GM10266 (cell line): ENCODE measurements at regions not wholly inside any gene's neighbourhood (a gene's known extent, or its start where the extent isn't known, plus 50 kb on each side); places are given as distances from the start of the nearest gene placed in this dataset.

ENCODE experiments used
- DNase-seq: peaks from one replicate; pipeline ENCODE4 v3.0.0; 2012; ENCODE audit errors: extremely low spot score
- TF ChIP-seq, protein P1 (sequence below): IDR thresholded peaks from 2 replicates; pipeline ENCODE4 v1.5.1; 2012; ENCODE audit warnings: mild to moderate bottlenecking, low read depth; ENCODE audit not compliant: control insufficient read depth, insufficient read depth; ENCODE audit errors: missing control alignments

DNA sequence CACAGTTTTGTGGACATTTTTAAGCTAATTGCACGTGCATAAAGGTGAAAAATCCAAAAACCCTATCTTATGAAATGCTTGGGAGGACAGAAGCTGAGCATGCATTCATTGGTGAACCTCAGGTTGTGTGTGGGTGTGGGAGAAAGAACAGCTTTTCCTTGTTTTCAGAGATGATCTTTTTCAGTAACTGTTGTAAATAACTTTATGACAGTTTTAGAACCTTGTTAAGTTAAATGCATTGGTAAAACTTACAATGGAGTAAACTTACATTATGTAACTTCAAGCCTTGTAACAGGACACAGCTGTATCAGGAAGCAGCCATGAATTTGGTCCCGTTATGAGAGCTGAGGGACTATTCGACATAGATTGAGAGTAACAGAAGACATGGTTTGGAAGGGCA, 587.4 kb downstream of the GALC start:
- TF ChIP-seq, protein P1, sequence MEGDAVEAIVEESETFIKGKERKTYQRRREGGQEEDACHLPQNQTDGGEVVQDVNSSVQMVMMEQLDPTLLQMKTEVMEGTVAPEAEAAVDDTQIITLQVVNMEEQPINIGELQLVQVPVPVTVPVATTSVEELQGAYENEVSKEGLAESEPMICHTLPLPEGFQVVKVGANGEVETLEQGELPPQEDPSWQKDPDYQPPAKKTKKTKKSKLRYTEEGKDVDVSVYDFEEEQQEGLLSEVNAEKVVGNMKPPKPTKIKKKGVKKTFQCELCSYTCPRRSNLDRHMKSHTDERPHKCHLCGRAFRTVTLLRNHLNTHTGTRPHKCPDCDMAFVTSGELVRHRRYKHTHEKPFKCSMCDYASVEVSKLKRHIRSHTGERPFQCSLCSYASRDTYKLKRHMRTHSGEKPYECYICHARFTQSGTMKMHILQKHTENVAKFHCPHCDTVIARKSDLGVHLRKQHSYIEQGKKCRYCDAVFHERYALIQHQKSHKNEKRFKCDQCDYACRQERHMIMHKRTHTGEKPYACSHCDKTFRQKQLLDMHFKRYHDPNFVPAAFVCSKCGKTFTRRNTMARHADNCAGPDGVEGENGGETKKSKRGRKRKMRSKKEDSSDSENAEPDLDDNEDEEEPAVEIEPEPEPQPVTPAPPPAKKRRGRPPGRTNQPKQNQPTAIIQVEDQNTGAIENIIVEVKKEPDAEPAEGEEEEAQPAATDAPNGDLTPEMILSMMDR, result no peak
- no peak for DNase-seq

DNA sequence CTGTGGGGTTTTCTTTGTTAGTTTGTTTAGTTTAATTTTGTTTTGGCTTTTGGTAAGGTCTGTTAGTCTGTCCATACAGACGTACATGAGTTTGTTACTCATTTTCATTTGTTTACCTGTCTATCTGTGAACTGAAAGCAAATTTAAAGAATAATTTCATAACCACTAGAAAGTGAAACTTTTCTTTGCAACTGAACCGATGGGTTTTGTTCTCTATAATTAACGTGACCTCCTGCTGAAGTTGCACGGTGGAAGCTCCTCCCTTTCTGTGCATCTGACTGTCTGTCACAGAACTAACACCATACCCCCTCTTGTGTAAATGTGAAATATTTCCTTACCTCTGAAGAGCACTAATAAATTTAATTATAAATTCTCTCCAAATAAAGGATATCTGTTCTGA, 595.5 kb downstream of the GALC start:
- TF ChIP-seq, protein P1, result no peak

DNA sequence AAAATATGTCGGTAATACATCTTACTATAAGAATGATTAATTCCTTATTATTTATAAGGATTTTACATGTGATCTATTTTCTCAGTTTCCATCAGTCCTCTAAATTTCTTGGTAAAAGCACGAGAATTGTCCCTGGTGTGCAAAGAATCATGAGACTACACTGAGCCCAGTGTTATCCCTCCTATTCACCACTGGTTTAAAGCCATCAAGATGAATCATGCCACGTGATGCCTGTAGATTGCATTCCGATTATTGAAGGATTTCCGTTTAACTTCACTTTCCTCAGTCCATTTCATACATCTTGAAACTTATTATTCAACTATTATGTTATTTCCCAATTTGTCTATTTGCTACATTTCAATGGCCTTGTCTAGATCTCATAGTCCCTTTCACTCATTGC, 601.9 kb downstream of the GALC start:
- TF ChIP-seq, protein P1, result no peak

More for the DNA sequence above, 595.5 kb downstream of the GALC start:
- no peak for DNase-seq

DNA sequence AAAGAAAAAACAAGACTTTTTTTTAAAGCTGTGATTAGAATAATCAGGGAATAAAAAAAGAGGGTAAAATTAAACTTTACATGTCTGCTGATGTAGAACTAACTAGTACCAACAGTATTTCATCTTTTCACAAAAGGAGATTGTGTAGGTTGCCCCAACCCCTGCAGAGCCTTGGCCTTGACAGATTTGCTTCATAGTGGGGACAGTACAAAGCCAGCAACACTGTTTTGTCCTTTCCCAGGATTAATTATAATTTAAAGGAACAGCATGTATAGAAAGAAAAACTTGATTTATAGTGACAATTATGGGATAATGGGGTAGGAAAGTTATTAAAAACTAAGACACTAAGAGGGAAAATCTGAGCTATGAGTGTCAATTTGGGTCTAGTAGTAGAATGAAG, 604.0 kb downstream of the GALC start:
- TF ChIP-seq, protein P1, result no peak
- no peak for DNase-seq

More for the DNA sequence above, 601.9 kb downstream of the GALC start:
- DNase-seq, result no peak

DNA sequence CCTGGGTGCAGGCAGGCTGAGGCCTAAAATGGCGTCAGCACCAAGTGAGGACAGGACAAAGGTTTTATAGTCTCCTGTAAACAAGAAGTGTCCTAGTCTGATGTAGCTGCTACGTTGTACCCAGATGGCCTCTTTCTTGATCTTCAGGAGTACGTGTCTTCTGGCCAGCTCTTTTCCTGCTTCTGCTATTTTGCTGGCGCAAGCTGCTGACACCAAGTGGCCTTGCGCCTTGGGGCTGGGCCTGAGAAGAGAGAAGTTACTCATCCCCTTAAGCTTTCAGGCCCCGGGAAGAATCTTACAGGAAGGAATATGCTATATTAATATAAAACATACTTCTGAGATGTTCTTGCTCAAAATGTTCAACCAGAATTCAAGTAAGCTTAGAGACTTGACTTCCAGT, 605.2 kb downstream of the GALC start:
- no peak for DNase-seq
- TF ChIP-seq, protein P1, result no peak

DNA sequence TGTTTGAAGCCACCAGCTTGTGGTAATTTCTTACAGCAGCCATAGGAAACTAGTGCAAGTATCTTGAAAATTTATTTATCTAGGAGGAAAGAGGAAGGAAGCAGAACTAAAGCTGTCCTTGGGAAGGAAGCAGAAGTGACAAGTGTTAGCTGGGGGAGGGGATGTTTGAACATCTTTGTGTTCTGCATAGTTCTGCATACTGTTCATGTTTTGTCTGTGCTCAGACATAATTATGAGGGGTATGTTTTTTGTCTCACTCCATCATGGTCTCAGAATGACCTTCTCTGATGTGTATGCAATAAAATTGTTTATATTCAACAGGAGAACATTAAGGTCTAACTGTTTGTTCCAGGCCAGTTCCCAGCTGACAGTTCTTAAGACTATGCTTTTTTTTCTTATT, 606.5 kb downstream of the GALC start:
- TF ChIP-seq, protein P1, result no peak
- no peak for DNase-seq

DNA sequence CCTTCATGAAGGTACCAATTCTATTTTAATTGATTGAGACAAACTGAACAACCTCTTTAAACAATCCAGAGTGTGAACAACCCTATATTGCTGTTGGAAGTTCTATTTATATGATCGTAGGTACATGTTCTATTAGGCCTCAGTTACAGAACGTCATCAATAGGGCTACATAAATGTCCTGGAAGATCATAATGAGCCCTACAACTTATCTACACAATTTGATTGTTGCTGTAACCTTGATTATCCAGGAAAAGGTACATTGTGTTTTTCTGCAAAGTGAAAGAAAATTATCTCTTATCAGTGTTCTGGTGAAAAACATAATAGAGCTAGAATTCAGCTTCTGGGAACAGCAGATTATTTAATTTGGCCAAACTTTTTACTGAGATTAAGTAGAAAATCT, 612.9 kb downstream of the GALC start:
- TF ChIP-seq, protein P1, result no peak
- no peak for DNase-seq
